Breast epithelium (tissue), 3 donors: ENCODE measurements at regions not wholly inside any gene's neighbourhood (a gene's known extent, or its start where the extent isn't known, plus 50 kb on each side); places are given as distances from the start of the nearest gene placed in this dataset.

Experiments
- CTCF ChIP-seq, 3 donors: fragments of 450-650 bp; IDR thresholded peaks; one replicate each; pipeline ENCODE4 v1.5.1; 2016 to 2017; ENCODE audit warnings: antibody characterized with exemption in 3 of 3, mild to moderate bottlenecking in 3 of 3, moderate library complexity in 3 of 3
- POLR2A ChIP-seq: fragments of 450-650 bp; IDR thresholded peaks from one replicate; pipeline ENCODE4 v1.6.1; 2016; ENCODE audit warnings: antibody characterized with exemption, mild to moderate bottlenecking, moderate library complexity

- no peak for TF ChIP-seq CTCF (IDR thresholded peaks at IDR 0.05)
- TF ChIP-seq POLR2A = no peak
These were observed 671.6 kb downstream of the PLCL1 start for GRCh38 chr2:198476007-198476406.
